H1 (cell line): ENCODE measurements at regions not wholly inside any gene's neighbourhood (a gene's known extent, or its start where the extent isn't known, plus 50 kb on each side); places are given as distances from the start of the nearest gene placed in this dataset.

ENCODE experiments used
- POLR2A ChIP-seq, 2 experiments: IDR thresholded peaks; 1 replicate in 1 of 2; 2 replicates in 1 of 2; pipeline ENCODE4 v1.6.1; 2011; ENCODE audit warnings: low read depth in 2 of 2, low read length in 2 of 2, mild to moderate bottlenecking in 2 of 2; ENCODE audit errors: control extremely low read depth in 1 of 2
- SP1 ChIP-seq: IDR thresholded peaks from 2 replicates; pipeline ENCODE4 v1.6.1; 2011; ENCODE audit warnings: low read depth, low read length

- TF ChIP-seq SP1 = no peak
- no peak for TF ChIP-seq POLR2A (IDR thresholded peaks at IDR 0.05; ENCODE audit: control extremely low read depth in 1 of 2, low read depth in 2 of 2, low read length in 2 of 2)
Measured at GRCh38 chr1:208844158-208844557, 600.0 kb upstream of the PLXNA2 start (continued).
